Neural progenitor cell (in vitro differentiated cells): ENCODE measurements at regions not wholly inside any gene's neighbourhood (a gene's known extent, or its start where the extent isn't known, plus 50 kb on each side); places are given as distances from the start of the nearest gene placed in this dataset.

Experiments used
- DNase-seq: peaks from one replicate; pipeline ENCODE4 v3.0.0-alpha.2; 2016; ENCODE audit warnings: low spot score
- H2AFZ ChIP-seq: fragments of 200-600 bp; sonication (generic); replicated peaks from 2 replicates; pipeline ENCODE4 v1.6.1; 2016; ENCODE audit warnings: antibody characterized with exemption
- H3F3A ChIP-seq: fragments of 200-600 bp; sonication (generic); 2 replicates; pipeline ENCODE4 v1.6.1; 2016; ENCODE audit warnings: antibody characterized with exemption, low read depth
- H3K27ac ChIP-seq: fragments of 200-600 bp; sonication (generic); 2 replicates; pipeline ENCODE4 v1.5.1; 2016; ENCODE audit warnings: mild to moderate bottlenecking
- H3K27me3 ChIP-seq: fragments of 200-600 bp; sonication (generic); 2 replicates; pipeline ENCODE4 v1.6.1; 2016; ENCODE audit warnings: mild to moderate bottlenecking, moderate library complexity
- H3K36me3 ChIP-seq: fragments of 200-600 bp; sonication (generic); 2 replicates; pipeline ENCODE4 v1.5.1; 2016
- H3K4me1 ChIP-seq: fragments of 200-600 bp; sonication (generic); 2 replicates; pipeline ENCODE4 v1.6.1; 2016; ENCODE audit warnings: mixed run types
- H3K4me2 ChIP-seq: fragments of 200-600 bp; sonication (generic); 2 replicates; pipeline ENCODE4 v1.6.1; 2016
- H3K4me3 ChIP-seq: fragments of 200-600 bp; sonication (generic); 2 replicates; pipeline ENCODE4 v1.5.1; 2016
- H3K79me2 ChIP-seq: fragments of 200-600 bp; sonication (generic); 2 replicates; pipeline ENCODE4 v1.6.1; 2016; ENCODE audit warnings: low read depth
- H3K9ac ChIP-seq: fragments of 200-600 bp; sonication (generic); 2 replicates; pipeline ENCODE4 v1.6.1; 2016
- H3K9me3 ChIP-seq: fragments of 200-600 bp; sonication (generic); 2 replicates; pipeline ENCODE4 v1.5.1; 2016; ENCODE audit warnings: low read depth
- H4K20me1 ChIP-seq: fragments of 200-600 bp; sonication (generic); 2 replicates; pipeline ENCODE4 v1.6.1; 2016; ENCODE audit warnings: low read depth
- H3K27ac Mint-ChIP-seq: 3 replicates; pipeline ENCODE4 v1.8.0; 2021; ENCODE audit warnings: mixed read lengths
- H3K27me3 Mint-ChIP-seq: 2 replicates; pipeline ENCODE4 v1.8.0; 2022; ENCODE audit warnings: low read depth, mild to moderate bottlenecking, inconsistent platforms, moderate library complexity, mixed read lengths; ENCODE audit not compliant: insufficient read depth
- H3K36me3 Mint-ChIP-seq: 3 replicates; pipeline ENCODE4 v1.8.0; 2021; ENCODE audit warnings: mixed read lengths
- H3K4me1 Mint-ChIP-seq: 3 replicates; pipeline ENCODE4 v1.8.0; 2021; ENCODE audit warnings: mixed read lengths
- H3K4me3 Mint-ChIP-seq: 3 replicates; pipeline ENCODE4 v1.8.0; 2021; ENCODE audit warnings: mild to moderate bottlenecking, moderate library complexity, mixed read lengths
- H3K9me3 Mint-ChIP-seq: 3 replicates; pipeline ENCODE4 v1.8.0; 2020; ENCODE audit warnings: mixed read lengths
- EZH2 ChIP-seq: fragments of 200-600 bp; sonication (generic); IDR thresholded peaks from 2 replicates; pipeline ENCODE4 v1.6.1; 2017; ENCODE audit warnings: antibody characterized with exemption, mild to moderate bottlenecking, moderate library complexity
- EZH2phosphoT487 ChIP-seq: fragments of 200-600 bp; sonication (generic); IDR thresholded peaks from 2 replicates; pipeline ENCODE4 v1.6.1; 2017; ENCODE audit warnings: antibody characterized with exemption
- TF ChIP-seq, protein P1 (sequence below): fragments of 200-600 bp; sonication (generic); IDR thresholded peaks from 2 replicates; pipeline ENCODE4 v1.5.1; 2017; ENCODE audit warnings: antibody characterized with exemption, mild to moderate bottlenecking

DNA sequence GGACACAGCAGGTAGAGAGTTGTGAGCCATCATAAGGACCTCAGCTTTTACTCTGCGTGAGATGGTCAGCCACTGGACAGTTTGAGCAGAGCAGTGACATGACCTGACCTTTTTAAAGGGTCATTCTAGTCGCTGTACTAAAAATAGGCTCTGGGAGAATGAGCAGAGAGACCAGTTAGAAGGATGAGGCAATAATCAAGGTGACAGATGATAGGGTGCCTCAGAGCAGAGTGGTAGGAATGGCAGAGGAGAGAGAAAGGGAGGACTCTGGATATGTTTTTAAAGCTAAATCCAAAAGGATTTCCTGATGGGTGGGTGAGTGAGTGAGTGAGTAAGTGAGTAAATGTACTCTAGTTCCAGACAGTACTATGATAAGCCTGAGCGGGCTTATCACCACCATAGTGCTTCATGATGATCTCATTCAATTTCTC, 83.6 kb upstream of the ARHGAP5 start:
- Histone ChIP-seq H3K27ac (no peak overlapping the region), H3K27me3 (no peaks in the 10 kb centered on the region), H3K4me3 (no peak overlapping the region), H4K20me1 (no peaks in the 10 kb centered on the region), H3K36me3 (no peaks in the 10 kb centered on the region), H3K4me2 (no peak overlapping the region), H3K9ac (no peak overlapping the region), H3K79me2 (no peaks in the 10 kb centered on the region), H2AFZ (no peak overlapping the region), H3F3A (no peaks in the 10 kb centered on the region), H3K4me1 (peaks cover 8% of the 10 kb centered on the region), H3K9me3 (no peaks in the 10 kb centered on the region)
- DNase-seq, result no peak
- TF ChIP-seq, protein P1, sequence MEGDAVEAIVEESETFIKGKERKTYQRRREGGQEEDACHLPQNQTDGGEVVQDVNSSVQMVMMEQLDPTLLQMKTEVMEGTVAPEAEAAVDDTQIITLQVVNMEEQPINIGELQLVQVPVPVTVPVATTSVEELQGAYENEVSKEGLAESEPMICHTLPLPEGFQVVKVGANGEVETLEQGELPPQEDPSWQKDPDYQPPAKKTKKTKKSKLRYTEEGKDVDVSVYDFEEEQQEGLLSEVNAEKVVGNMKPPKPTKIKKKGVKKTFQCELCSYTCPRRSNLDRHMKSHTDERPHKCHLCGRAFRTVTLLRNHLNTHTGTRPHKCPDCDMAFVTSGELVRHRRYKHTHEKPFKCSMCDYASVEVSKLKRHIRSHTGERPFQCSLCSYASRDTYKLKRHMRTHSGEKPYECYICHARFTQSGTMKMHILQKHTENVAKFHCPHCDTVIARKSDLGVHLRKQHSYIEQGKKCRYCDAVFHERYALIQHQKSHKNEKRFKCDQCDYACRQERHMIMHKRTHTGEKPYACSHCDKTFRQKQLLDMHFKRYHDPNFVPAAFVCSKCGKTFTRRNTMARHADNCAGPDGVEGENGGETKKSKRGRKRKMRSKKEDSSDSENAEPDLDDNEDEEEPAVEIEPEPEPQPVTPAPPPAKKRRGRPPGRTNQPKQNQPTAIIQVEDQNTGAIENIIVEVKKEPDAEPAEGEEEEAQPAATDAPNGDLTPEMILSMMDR, result no peak
- TF ChIP-seq EZH2phosphoT487, result no peak
- TF ChIP-seq EZH2, result no peak
- no peak overlapping the region for H3K27ac Mint-ChIP-seq
- no peaks in the 10 kb centered on the region for H3K27me3 Mint-ChIP-seq
- peaks cover 2% of the 10 kb centered on the region for H3K4me1 Mint-ChIP-seq
- no peak overlapping the region for H3K4me3 Mint-ChIP-seq
- no peaks in the 10 kb centered on the region for H3K9me3 Mint-ChIP-seq
- no peaks in the 10 kb centered on the region for H3K36me3 Mint-ChIP-seq

DNA sequence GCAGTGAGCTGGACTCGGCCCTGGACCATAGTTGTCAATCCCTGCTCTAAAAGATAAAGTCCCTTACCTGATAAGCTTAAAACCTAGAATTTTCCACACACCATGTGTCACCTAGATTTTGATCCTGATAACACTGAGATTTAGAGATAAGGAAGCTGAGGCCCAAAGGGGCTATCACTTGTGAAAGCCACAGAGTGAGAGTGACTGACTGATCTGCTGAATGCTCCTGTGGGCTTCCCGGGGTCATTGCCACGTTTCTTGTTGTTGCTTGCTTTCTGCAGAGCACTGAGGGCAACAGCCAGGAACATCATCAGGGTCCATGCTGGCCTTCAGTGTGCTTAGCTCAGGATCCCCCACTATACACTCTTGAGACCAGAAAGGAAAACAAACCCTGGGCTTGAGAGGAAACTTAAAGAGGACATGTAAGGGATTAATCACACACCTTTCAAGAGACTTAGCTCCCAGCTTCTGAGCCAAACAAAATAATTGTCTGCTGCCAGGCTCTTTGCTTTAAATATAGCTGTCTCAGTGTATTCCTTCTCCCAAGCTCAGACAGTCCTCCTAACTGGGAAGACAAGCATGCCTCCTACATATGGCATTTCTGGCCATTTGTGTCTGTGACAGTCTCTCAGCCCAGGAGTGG, 82.6 kb upstream of the ARHGAP5 start:
- no peak overlapping the region for H3K4me3 ChIP-seq
- H3K9me3 ChIP-seq, result no peaks in the 10 kb centered on the region
- H4K20me1 ChIP-seq, result no peaks in the 10 kb centered on the region
- no peak for DNase-seq
- no peaks in the 10 kb centered on the region for H3K79me2 ChIP-seq
- no peaks in the 10 kb centered on the region for H3F3A ChIP-seq
- no peaks in the 10 kb centered on the region for H3K36me3 ChIP-seq
- Mint-ChIP-seq H3K27me3 (no peaks in the 10 kb centered on the region), H3K27ac (no peak overlapping the region), H3K36me3 (no peaks in the 10 kb centered on the region), H3K4me3 (no peak overlapping the region), H3K9me3 (no peaks in the 10 kb centered on the region), H3K4me1 (peaks cover 2% of the 10 kb centered on the region)
- no peak overlapping the region for H3K9ac ChIP-seq
- no peak for TF ChIP-seq EZH2
- H3K4me1 ChIP-seq, result peaks cover 8% of the 10 kb centered on the region
- no peak overlapping the region for H2AFZ ChIP-seq
- no peak overlapping the region for H3K4me2 ChIP-seq
- no peaks in the 10 kb centered on the region for H3K27me3 ChIP-seq
- no peak overlapping the region for H3K27ac ChIP-seq

DNA sequence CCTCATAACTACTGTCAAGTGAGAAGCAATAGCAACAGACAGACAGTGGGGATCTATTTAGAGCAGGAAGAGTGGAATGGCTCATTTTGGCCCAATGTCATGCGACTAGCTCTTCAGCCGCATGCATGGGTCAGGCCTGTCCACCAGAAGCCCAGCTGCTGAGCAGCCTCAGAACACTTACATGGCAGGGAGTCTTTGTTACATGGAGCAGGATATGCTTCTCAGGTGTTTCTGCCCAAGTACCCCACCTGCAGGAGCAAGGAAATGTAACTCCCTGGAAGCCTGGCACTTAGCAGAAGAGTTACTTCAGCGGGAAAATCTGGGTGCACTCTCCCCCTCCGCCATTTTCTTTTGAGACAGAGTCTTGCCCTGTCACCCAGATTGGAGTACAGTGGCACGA, 73.5 kb upstream of the ARHGAP5 start:
- DNase-seq, result no peak
- no peaks in the 10 kb centered on the region for H3K9me3 ChIP-seq

DNA sequence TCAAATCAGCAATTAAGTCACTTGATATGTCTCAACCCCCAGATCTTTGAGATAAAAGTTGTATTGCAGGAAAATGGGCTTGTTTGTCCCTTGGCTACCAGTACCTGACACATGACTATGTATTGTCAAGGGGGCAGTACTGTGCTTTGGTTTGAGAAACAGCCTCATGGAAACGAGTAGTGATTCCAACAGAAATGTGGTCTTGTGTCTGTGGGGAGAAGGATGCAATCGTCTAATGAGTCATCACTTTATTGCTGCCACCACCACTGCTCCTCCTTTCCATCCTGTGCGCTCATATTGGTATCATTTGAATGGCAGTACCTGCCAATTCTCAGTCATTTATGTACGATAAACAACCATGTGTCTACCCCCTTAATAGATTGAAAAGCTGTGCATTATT, 72.8 kb upstream of the ARHGAP5 start:
- Histone ChIP-seq H4K20me1 (no peaks in the 10 kb centered on the region), H3K36me3 (no peaks in the 10 kb centered on the region), H3K4me3 (no peak overlapping the region), H3K4me2 (no peak overlapping the region), H3K27me3 (no peaks in the 10 kb centered on the region), H3F3A (no peaks in the 10 kb centered on the region), H3K27ac (no peak overlapping the region), H2AFZ (no peak overlapping the region), H3K9ac (no peak overlapping the region), H3K79me2 (no peaks in the 10 kb centered on the region), H3K4me1 (peaks cover 2% of the 10 kb centered on the region), H3K9me3 (no peaks in the 10 kb centered on the region)
- Mint-ChIP-seq H3K36me3 (no peaks in the 10 kb centered on the region), H3K9me3 (no peaks in the 10 kb centered on the region), H3K4me3 (no peak overlapping the region), H3K27me3 (peaks cover 2% of the 10 kb centered on the region), H3K4me1 (no peaks in the 10 kb centered on the region), H3K27ac (no peak overlapping the region)
- no peak for DNase-seq
- TF ChIP-seq, protein P1, result no peak
- TF ChIP-seq EZH2, result no peak
- no peak for TF ChIP-seq EZH2phosphoT487

More for the DNA sequence above, 73.5 kb upstream of the ARHGAP5 start:
- TF ChIP-seq EZH2phosphoT487, result no peak
- TF ChIP-seq, protein P1, result no peak
- TF ChIP-seq EZH2, result no peak
- Histone ChIP-seq H3K4me2 (no peak overlapping the region), H2AFZ (no peak overlapping the region), H3K27me3 (no peaks in the 10 kb centered on the region), H3K36me3 (no peaks in the 10 kb centered on the region), H3K79me2 (no peaks in the 10 kb centered on the region), H4K20me1 (no peaks in the 10 kb centered on the region), H3K4me3 (no peak overlapping the region), H3K27ac (no peak overlapping the region), H3K9ac (no peak overlapping the region), H3F3A (no peaks in the 10 kb centered on the region), H3K4me1 (no peaks in the 10 kb centered on the region)
- H3K27me3 Mint-ChIP-seq, result peaks cover 2% of the 10 kb centered on the region
- no peak overlapping the region for H3K27ac Mint-ChIP-seq
- no peaks in the 10 kb centered on the region for H3K4me1 Mint-ChIP-seq
- no peaks in the 10 kb centered on the region for H3K36me3 Mint-ChIP-seq
- no peaks in the 10 kb centered on the region for H3K9me3 Mint-ChIP-seq
- H3K4me3 Mint-ChIP-seq, result no peak overlapping the region
